ENCODE measurements at regions not wholly inside any gene's neighbourhood (a gene's known extent, or its start where the extent isn't known, plus 50 kb on each side); places are given as distances from the start of the nearest gene placed in this dataset.
"Not testable (repeated sequence)": the region's sequence is repeated elsewhere in the genome, so short reads cannot be mapped to it uniquely, and the experiment has no call there.

DNA sequence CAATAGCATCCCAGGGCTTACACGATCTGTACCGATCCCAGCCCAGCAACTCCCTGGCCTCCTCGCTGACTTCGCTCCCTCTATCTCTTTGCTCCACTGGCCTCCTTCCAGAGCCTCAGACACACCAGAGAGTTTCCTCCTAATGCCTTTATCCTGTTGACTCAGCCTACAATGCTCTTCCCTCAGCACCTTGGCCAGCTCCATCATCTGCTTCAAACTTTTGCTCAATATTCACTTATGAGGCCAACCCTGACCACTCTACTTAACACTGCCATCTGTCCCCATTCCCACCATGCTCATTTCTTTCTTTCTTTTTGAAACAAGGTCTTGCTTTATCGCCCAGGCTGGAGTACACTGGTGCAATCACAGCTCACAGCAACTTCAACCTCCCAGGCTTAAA, 180.9 kb downstream of the CEP170 start:
- H3K4me3 Mint-ChIP-seq (ENCODE audit: low read depth); H3K9me3 Mint-ChIP-seq (ENCODE audit: low read depth); H3K4me1 Mint-ChIP-seq (ENCODE audit: low read depth); H3K27me3 Mint-ChIP-seq; H3K36me3 Mint-ChIP-seq (ENCODE audit: insufficient read depth); H3K27ac Mint-ChIP-seq; DNase-seq (ENCODE audit: low spot score, unreplicated experiment): not testable (repeated sequence)

DNA sequence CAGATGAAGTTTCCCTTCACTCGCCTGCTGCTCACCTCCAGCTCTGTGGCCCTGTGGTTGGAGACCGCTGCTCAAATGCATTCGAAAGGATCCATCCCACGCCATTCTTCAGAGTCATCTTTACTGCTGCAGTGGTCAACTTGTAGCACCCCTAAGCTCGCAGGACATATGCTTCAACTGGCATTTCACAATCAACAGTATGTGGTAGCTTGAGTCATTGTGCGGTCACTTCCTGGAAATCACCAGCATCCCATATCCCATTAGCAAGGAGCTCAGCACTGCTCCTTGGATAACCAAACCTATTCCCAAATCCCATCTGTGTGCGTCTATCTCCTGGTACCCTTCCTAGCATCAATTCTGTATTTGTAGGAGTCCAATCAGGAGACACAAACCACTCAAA, 188.0 kb downstream of the CEP170 start:
- not testable (repeated sequence) for H3K4me3 Mint-ChIP-seq (ENCODE audit: low read depth); DNase-seq (ENCODE audit: low spot score, unreplicated experiment); H3K9me3 Mint-ChIP-seq (ENCODE audit: low read depth); H3K36me3 Mint-ChIP-seq (ENCODE audit: insufficient read depth); H3K27ac Mint-ChIP-seq; H3K27me3 Mint-ChIP-seq; H3K4me1 Mint-ChIP-seq (ENCODE audit: low read depth)

DNA sequence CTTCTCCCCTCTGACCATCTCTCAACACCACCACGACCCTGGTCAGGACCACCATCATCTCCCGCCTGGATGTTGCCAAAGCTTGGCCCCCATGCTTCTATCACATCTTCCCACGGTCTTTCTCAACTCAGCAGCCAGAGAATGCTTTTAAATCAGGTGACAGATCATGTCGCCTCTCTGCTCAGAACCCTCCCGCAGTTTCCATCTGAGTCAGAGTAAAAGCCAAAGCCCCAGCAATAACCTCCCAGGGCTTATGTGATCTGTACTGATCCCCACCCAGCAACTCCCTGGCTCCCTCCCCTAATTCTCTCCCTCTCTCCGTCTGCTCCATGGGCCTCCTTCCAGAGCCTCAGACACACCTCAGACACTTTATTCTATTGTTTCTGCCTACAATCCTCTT, 193.1 kb downstream of the CEP170 start:
- not testable (repeated sequence) for H3K27ac Mint-ChIP-seq; H3K4me1 Mint-ChIP-seq (ENCODE audit: low read depth); H3K9me3 Mint-ChIP-seq (ENCODE audit: low read depth); DNase-seq (ENCODE audit: low spot score, unreplicated experiment); H3K4me3 Mint-ChIP-seq (ENCODE audit: low read depth); H3K27me3 Mint-ChIP-seq; H3K36me3 Mint-ChIP-seq (ENCODE audit: insufficient read depth)

DNA sequence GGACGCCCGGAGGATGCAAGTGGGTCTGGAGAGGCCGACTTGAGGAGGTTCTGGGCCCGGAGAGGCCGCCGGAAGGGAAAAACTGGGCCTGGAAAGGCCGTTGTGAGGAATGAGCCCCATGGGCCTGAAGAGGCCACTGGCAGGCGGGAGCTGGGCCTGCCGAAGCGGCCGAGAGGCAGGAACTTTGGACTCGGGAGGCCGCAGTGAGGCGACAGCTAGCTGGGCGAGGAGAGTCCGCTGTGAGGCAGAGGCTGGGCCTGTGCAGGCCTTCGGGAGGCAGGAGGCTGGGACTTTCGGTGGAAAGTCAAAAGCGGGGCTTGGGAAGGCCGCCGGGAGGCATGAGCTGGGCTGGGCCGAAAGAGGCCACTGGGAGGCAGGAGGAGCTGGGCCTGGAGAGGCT, 199.6 kb downstream of the CEP170 start:
- not testable (repeated sequence) for H3K4me3 Mint-ChIP-seq (ENCODE audit: low read depth); H3K36me3 Mint-ChIP-seq (ENCODE audit: insufficient read depth); H3K27ac Mint-ChIP-seq; H3K9me3 Mint-ChIP-seq (ENCODE audit: low read depth); H3K27me3 Mint-ChIP-seq; DNase-seq (ENCODE audit: low spot score, unreplicated experiment); H3K4me1 Mint-ChIP-seq (ENCODE audit: low read depth)

DNA sequence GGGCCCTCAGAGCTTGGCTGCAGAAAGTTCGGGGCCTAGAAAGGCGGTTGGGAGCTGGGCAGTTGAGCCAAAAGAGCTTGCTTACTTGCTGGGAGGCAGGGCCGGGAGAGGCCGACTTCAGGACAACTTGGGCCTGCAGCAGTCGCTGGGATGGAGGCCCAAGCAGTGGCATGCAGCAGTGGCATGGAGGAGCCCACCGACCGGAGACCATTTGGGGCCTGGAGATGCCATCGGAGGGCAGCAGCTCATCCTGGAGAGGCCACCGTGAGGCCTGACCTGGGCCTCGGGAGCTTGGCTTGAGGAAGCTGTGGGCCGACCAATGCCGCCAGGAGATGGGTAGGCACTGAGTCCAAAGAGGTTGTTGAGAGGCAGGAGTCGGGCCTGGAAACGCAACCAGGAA, 200.0 kb downstream of the CEP170 start:
- H3K4me3 Mint-ChIP-seq (ENCODE audit: low read depth); DNase-seq (ENCODE audit: low spot score, unreplicated experiment); H3K36me3 Mint-ChIP-seq (ENCODE audit: insufficient read depth): not testable (repeated sequence)

DNA sequence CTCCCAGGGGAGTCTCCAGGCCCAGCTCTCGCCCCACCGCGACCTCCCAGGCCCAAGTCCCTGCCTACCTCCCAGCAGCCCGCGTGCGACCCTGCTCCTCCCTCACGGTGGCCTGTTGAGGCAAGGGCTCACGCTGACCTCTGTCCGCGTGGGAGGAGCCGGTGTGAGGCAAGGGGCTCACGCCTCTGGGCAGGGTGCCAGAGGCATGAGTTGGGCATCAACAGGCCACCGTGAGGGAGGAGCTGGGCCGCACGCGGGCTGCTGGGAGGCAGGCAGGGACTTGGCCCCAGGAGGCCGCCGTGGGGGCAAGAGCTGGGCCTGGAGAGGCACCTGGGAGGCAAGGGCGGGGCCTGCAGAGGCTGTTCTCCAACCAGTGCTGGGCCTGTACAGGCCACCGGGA, 200.4 kb downstream of the CEP170 start:
- not testable (repeated sequence) for H3K27ac Mint-ChIP-seq; H3K36me3 Mint-ChIP-seq (ENCODE audit: insufficient read depth); H3K27me3 Mint-ChIP-seq; H3K4me1 Mint-ChIP-seq (ENCODE audit: low read depth); H3K9me3 Mint-ChIP-seq (ENCODE audit: low read depth); DNase-seq (ENCODE audit: low spot score, unreplicated experiment); H3K4me3 Mint-ChIP-seq (ENCODE audit: low read depth)

More for the DNA sequence above, 200.0 kb downstream of the CEP170 start:
- H3K4me1 Mint-ChIP-seq (ENCODE audit: low read depth); H3K9me3 Mint-ChIP-seq (ENCODE audit: low read depth); H3K27ac Mint-ChIP-seq; H3K27me3 Mint-ChIP-seq: not testable (repeated sequence)

DNA sequence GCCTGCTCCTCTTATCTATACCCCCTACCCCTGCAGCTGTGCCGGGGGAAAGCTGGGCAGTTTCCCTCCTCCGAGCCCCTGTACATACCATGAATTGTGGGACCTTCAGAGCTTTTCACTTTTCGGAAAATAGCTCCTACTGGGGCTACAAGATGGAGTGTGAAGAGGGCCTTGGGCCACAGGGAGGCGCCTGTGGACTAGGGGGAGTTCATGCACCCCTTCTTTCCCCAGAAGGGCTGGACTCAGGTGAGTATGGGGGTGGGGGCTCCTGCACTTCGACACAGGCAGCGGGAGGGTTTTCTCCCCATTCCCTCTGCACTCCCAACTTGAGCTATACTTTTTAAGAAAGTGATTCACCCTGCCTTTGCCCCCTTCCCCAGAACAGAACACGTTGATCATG, 202.0 kb downstream of the CEP170 start:
- DNase-seq (ENCODE audit: low spot score, unreplicated experiment); H3K4me3 Mint-ChIP-seq (ENCODE audit: low read depth); H3K36me3 Mint-ChIP-seq (ENCODE audit: insufficient read depth); H3K27me3 Mint-ChIP-seq; H3K27ac Mint-ChIP-seq; H3K4me1 Mint-ChIP-seq (ENCODE audit: low read depth); H3K9me3 Mint-ChIP-seq (ENCODE audit: low read depth): not testable (repeated sequence)

DNA sequence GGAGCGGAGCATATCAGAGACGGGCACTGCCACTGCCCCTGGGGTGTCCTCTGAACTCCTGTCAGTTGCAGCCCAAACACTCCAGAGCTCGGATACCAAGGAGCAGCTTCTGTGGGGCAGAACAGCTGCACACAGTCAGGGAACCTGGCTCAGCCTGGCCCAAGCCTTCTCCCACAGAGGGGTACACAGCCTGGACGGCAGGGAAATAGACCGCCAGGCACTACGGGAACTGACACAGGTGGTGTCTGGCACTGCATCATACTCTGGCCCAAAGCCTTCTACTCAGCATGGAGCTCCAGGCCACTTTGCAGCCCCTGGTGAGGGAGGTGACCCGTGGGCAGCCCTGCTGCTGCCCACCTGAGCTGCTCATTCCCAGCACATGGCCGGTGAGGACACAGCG, 204.5 kb downstream of the CEP170 start:
- not testable (repeated sequence) for H3K9me3 Mint-ChIP-seq (ENCODE audit: low read depth); DNase-seq (ENCODE audit: low spot score, unreplicated experiment); H3K27ac Mint-ChIP-seq; H3K27me3 Mint-ChIP-seq; H3K4me3 Mint-ChIP-seq (ENCODE audit: low read depth); H3K36me3 Mint-ChIP-seq (ENCODE audit: insufficient read depth); H3K4me1 Mint-ChIP-seq (ENCODE audit: low read depth)

DNA sequence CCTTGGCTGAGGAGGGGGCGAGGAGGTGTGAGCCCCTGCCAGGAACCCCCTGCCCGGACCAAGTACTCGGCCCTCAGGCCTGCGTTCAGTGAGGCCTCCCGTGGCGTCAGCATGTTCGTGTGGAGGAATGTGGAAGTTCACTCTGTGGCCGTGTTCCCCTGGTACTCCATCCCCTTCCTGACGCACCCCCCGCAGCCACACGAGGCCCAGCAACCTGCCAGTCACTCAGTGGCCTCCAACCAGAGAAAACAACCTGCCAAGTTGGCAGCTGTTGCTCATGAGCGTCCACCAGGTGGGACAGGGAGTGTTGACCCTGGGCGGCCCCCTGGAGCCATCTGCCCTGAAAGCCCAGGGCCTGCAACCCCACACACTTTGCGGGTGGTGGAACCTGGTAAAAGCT, 205.4 kb downstream of the CEP170 start:
- H3K9me3 Mint-ChIP-seq (ENCODE audit: low read depth); H3K27ac Mint-ChIP-seq; DNase-seq (ENCODE audit: low spot score, unreplicated experiment); H3K4me1 Mint-ChIP-seq (ENCODE audit: low read depth); H3K27me3 Mint-ChIP-seq; H3K4me3 Mint-ChIP-seq (ENCODE audit: low read depth); H3K36me3 Mint-ChIP-seq (ENCODE audit: insufficient read depth): not testable (repeated sequence)

DNA sequence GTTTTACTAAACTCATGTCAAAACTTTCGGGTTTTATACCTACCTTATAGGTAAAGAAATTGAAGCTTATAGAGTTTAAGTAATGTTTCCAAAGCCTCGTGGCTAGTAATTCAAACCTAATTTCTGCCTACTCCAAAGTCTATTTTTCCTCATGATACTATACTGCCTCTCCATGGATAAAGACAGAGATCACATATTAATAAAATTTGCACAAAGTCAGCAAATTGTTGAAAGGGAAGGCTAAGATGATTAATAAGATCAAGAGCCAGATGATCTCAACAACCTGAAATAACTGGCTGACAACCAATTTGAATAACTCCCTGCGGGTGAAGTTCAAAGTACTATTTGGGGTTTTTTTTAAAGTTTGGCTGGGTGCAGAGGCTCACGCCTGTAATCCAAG, 233.7 kb downstream of the CEP170 start:
- H3K9me3 Mint-ChIP-seq (ENCODE audit: low read depth); H3K36me3 Mint-ChIP-seq (ENCODE audit: insufficient read depth); H3K27me3 Mint-ChIP-seq; H3K4me3 Mint-ChIP-seq (ENCODE audit: low read depth); H3K4me1 Mint-ChIP-seq (ENCODE audit: low read depth); H3K27ac Mint-ChIP-seq; DNase-seq (ENCODE audit: low spot score, unreplicated experiment): not testable (repeated sequence)

DNA sequence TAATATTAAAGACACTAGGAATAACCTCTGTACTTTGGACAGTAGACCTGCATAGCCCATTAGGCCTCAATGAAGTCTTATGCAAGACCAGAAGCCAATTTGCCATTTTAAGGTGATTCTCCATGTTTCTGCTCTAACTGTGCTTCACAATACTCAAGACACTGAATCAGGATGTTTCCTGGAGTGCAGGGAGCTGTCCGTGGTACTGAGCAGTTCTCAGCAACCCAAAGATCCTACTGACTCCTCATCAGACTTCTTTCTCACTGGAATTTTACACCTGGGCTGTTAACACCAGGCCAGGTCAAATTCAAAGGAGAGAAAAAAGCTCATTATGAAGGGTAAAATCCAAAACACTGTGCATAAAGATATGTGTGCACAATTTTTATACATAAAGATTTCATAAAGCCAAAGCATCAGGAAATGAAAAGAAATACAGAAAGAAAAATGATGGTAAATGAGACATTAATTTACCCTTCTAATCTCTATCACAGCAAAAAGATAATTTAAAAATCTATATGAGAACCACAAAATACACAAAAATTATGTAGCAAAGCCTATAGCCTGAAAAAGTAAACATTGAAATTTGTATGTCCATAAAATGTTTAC, 235.9 kb downstream of the CEP170 start:
- H3K4me1 Mint-ChIP-seq (ENCODE audit: low read depth), result not testable (repeated sequence)

DNA sequence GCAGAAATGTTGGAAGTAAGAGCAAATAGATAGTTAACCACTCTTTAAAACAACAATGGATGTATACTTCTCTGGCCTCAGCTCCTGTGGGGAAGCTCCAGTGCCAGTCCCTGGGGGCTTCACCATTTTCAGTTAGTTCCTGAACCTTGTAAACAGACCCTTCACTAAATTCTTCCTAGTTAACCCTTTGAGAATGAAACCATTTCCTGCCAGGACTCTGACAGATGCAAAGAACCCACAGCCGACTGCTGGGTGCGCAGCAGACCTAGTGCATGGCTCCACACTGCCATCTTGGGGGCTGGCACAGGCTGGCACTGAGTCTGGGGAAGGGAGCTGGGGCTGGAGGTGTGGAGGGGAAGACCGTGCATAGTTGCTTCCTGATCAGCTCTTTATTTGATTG, 244.4 kb downstream of the CEP170 start:
- not testable (repeated sequence) for DNase-seq (ENCODE audit: low spot score, unreplicated experiment); H3K4me3 Mint-ChIP-seq (ENCODE audit: low read depth); H3K27ac Mint-ChIP-seq; H3K36me3 Mint-ChIP-seq (ENCODE audit: insufficient read depth); H3K4me1 Mint-ChIP-seq (ENCODE audit: low read depth); H3K27me3 Mint-ChIP-seq; H3K9me3 Mint-ChIP-seq (ENCODE audit: low read depth)

More for the DNA sequence above, 235.9 kb downstream of the CEP170 start:
- not testable (repeated sequence) for H3K27me3 Mint-ChIP-seq; H3K9me3 Mint-ChIP-seq (ENCODE audit: low read depth); H3K36me3 Mint-ChIP-seq (ENCODE audit: insufficient read depth); H3K27ac Mint-ChIP-seq; H3K4me3 Mint-ChIP-seq (ENCODE audit: low read depth)
- peak; percentile 77 for DNase-seq (ENCODE audit: low spot score, unreplicated experiment)

DNA sequence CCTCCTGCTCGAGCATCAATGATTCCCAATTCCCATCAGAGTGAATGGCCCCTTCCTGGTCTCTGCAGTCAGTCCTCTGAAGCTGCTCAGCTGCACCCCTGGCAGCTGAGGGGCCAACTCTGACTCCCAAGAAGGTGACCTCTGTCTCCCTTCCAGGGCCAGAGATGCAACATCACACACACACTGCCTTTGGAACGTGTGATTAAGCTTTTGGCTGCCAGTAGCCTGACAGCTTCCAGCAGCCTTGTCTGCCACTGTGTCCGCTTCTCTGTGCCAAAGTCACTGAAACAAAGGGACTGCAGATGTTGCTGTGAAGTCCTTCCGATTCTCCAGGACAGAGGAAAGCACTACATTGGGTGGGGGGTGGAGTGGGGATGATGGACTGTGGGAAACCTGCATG, 254.1 kb downstream of the CEP170 start:
- H3K27me3 Mint-ChIP-seq, result not testable (repeated sequence)

DNA sequence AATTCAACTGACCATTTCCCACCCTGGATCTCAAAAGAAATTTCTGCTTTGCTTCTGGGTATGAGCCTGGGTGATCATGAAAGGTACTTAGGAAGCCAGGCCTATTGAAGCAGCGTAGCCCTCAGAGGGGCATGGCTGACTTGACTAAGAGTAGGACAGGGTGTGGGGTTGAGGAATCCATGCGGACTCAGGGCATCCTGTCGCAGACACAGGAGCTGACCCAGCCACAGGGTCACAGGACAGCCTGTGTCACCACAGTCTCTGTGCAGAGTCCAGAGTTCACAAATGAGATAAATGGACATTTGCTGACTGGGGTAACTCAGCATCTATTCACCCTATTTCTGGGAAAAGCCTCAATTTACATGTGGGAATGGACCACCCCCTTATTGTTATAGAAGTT, 262.3 kb downstream of the CEP170 start:
- not testable (repeated sequence) for H3K27me3 Mint-ChIP-seq; H3K27ac Mint-ChIP-seq; H3K9me3 Mint-ChIP-seq (ENCODE audit: low read depth); DNase-seq (ENCODE audit: low spot score, unreplicated experiment); H3K36me3 Mint-ChIP-seq (ENCODE audit: insufficient read depth); H3K4me3 Mint-ChIP-seq (ENCODE audit: low read depth); H3K4me1 Mint-ChIP-seq (ENCODE audit: low read depth)

More for the DNA sequence above, 254.1 kb downstream of the CEP170 start:
- H3K4me1 Mint-ChIP-seq (ENCODE audit: low read depth); H3K9me3 Mint-ChIP-seq (ENCODE audit: low read depth); H3K4me3 Mint-ChIP-seq (ENCODE audit: low read depth); DNase-seq (ENCODE audit: low spot score, unreplicated experiment); H3K36me3 Mint-ChIP-seq (ENCODE audit: insufficient read depth); H3K27ac Mint-ChIP-seq: not testable (repeated sequence)
